ENCODE measurements at regions not wholly inside any gene's neighbourhood (a gene's known extent, or its start where the extent isn't known, plus 50 kb on each side); places are given as distances from the start of the nearest gene placed in this dataset.
"Not testable (repeated sequence)": the region's sequence is repeated elsewhere in the genome, so short reads cannot be mapped to it uniquely, and the experiment has no call there.

GRCh38 chr10:90096196-90096595, 394.8 kb downstream of the KIF20B start:
- DNase-seq (ENCODE audit: low spot score) (no peak), ATAC-seq (ENCODE audit: low FRiP score) (no peak)
- TF ChIP-seq, protein P1, sequence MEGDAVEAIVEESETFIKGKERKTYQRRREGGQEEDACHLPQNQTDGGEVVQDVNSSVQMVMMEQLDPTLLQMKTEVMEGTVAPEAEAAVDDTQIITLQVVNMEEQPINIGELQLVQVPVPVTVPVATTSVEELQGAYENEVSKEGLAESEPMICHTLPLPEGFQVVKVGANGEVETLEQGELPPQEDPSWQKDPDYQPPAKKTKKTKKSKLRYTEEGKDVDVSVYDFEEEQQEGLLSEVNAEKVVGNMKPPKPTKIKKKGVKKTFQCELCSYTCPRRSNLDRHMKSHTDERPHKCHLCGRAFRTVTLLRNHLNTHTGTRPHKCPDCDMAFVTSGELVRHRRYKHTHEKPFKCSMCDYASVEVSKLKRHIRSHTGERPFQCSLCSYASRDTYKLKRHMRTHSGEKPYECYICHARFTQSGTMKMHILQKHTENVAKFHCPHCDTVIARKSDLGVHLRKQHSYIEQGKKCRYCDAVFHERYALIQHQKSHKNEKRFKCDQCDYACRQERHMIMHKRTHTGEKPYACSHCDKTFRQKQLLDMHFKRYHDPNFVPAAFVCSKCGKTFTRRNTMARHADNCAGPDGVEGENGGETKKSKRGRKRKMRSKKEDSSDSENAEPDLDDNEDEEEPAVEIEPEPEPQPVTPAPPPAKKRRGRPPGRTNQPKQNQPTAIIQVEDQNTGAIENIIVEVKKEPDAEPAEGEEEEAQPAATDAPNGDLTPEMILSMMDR (IDR thresholded peaks at IDR 0.05): no peak

DNA sequence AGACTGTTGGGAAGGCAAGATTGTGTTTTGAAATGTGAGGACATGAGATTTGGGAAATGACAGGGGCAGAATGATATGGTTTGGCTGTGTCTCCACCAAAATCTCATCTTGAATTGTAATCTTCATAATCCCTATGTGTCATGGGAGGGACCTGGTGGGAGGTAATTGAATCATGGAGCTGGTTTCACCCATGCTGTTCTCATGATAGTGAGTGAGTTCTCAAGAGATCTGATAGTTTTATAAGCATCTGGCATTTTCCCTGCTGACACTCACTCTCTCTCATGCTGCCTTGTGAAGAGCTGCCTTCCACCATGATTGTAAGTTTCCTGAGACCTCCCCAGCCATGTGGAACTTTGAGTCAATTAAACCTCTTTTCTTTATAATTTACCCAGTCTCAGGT, 406.2 kb downstream of the KIF20B start:
- not testable (repeated sequence) for ATAC-seq (ENCODE audit: low FRiP score); DNase-seq (ENCODE audit: low spot score)

- DNase-seq (ENCODE audit: low spot score) (no peak), ATAC-seq (ENCODE audit: low FRiP score) (no peak)
Observed at GRCh38 chr10:90111671-90112070, 410.3 kb downstream of the KIF20B start.

DNA sequence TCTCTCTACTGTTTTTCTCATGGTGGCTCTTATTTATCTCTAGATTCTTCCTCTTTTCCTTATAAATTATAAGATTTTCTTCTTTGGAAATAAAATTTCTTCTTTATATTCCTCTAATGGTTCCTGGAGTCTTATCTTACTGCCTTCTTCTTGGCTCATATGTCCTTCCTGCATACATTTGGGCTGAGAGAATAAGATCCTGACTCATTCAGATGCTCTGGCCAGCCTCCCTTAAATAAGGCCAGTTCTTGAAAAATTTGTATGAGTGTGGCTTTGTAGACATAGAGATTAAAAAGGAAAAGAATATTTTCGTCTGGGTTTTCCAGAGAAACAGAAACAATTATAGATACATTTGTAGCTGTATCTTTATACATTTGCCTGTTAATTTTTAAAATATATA, 411.3 kb downstream of the KIF20B start:
- TF ChIP-seq, protein P1 (IDR thresholded peaks at IDR 0.05): no peak
- ATAC-seq (ENCODE audit: low FRiP score) (no peak), DNase-seq (ENCODE audit: low spot score) (no peak)

More at GRCh38 chr10:90111671-90112070, 410.3 kb downstream of the KIF20B start:
- TF ChIP-seq, protein P1 (IDR thresholded peaks at IDR 0.05): no peak

DNA sequence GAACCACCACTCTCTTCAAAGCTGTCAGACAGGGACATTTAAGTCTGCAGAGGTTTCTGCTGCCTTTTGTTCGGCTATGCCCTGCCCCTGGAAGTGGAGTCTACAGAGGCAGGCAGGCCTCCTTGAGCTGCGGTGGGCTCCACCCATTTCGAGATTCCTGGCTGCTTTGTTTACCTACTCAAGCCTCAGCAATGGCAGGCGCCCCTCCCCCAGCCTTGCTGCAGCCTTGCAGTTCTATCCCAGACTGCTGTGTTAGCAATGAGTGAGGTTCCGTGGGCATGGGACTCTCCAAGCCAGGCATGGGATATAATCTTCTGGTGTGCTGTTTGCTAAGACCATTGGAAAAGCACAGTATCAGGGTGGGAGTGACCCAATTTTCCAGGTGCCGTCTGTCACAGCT, 417.2 kb downstream of the KIF20B start:
- ATAC-seq (ENCODE audit: low FRiP score); DNase-seq (ENCODE audit: low spot score): not testable (repeated sequence)

DNA sequence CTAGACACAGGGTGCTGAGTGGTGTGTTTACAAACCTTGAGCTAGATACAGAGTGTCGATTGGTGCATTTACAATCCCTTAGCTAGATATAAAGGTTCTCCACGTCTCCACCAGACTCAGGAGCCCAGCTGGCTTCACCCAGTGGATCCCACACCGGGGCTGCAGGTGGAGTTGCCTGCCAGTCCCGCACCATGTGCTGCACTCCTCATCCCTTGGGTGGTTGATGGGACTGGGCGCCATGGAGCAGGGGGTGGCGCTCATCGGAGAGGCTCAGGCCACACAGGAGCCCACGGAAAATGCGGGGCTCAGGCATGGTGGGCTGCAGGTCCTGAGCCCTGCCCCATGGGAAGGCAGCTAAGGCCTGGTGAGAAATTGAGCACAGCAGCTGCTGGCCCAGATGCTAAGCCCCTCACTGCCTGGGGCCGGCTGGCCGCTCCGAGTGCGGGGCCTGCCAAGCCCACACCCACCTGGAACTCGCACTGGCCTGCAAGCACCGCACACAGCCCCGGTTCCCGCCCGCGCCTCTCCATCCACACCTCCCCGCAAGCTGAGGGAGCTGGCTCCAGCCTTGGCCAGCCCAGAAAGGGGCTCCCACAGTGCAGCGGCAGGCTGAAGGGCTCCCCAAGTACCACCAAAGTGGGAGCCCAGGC, 418.4 kb downstream of the KIF20B start:
- not testable (repeated sequence) for ATAC-seq (ENCODE audit: low FRiP score); DNase-seq (ENCODE audit: low spot score)

- ATAC-seq (ENCODE audit: low FRiP score) (no peak), DNase-seq (ENCODE audit: low spot score) (no peak)
- TF ChIP-seq, protein P1 (IDR thresholded peaks at IDR 0.05): no peak
Observed at GRCh38 chr10:90125456-90126255, 424.3 kb downstream of the KIF20B start.

- no peak for ATAC-seq (ENCODE audit: low FRiP score)
- no peak for DNase-seq (ENCODE audit: low spot score)
- TF ChIP-seq, protein P1 (IDR thresholded peaks at IDR 0.05): no peak
Observed at GRCh38 chr10:90126256-90126595, 424.8 kb downstream of the KIF20B start.

All from omental fat pad (tissue), 3 donors.